CD4-positive, CD25-positive, alpha-beta regulatory T cell (primary cell): ENCODE measurements at regions not wholly inside any gene's neighbourhood (a gene's known extent, or its start where the extent isn't known, plus 50 kb on each side); places are given as distances from the start of the nearest gene placed in this dataset.
"Not testable (repeated sequence)": the region's sequence is repeated elsewhere in the genome, so short reads cannot be mapped to it uniquely, and the experiment has no call there.

ENCODE experiments used
- ATAC-seq, 2 donors: fragments of 150-1000 bp; cut with Tn5 transposase; one replicate each; pipeline ENCODE4 v1.10.0; 2021; ENCODE audit warnings: low read depth in 2 of 2, moderate number of reproducible peaks in 2 of 2, moderate library complexity in 1 of 2
- DNase-seq, 3 donors: peaks; one replicate each; pipeline versions ENCODE4 v3.0.0 to v3.0.0-alpha.2; 2012 to 2022; ENCODE audit warnings: mixed read lengths in 1 of 3
- H3K27ac ChIP-seq: one replicate; pipeline ENCODE4 v1.7.0; 2013; ENCODE audit warnings: mild to moderate bottlenecking, low read length; ENCODE audit not compliant: insufficient read depth, poor library complexity, severe bottlenecking
- H3K27me3 ChIP-seq: one replicate; pipeline ENCODE4 v1.7.0; 2013; ENCODE audit warnings: low read length; ENCODE audit not compliant: control insufficient read depth, insufficient read depth
- H3K36me3 ChIP-seq: one replicate; pipeline ENCODE4 v1.7.0; 2013; ENCODE audit warnings: mild to moderate bottlenecking, low read length, moderate library complexity; ENCODE audit not compliant: control insufficient read depth, insufficient read depth
- H3K4me1 ChIP-seq: 2 replicates; pipeline ENCODE4 v1.7.0; 2013; ENCODE audit warnings: mild to moderate bottlenecking, low read length; ENCODE audit not compliant: insufficient read depth, control insufficient read depth, poor library complexity, severe bottlenecking
- H3K4me3 ChIP-seq: one replicate; pipeline ENCODE4 v1.7.0; 2013; ENCODE audit warnings: low read depth, mild to moderate bottlenecking, low read length, moderate library complexity
- H3K9me3 ChIP-seq, 2 experiments: 1 replicate in 1 of 2; 2 replicates in 1 of 2; pipeline ENCODE4 v1.7.0; 2013; ENCODE audit warnings: low read length in 2 of 2, mild to moderate bottlenecking in 1 of 2, moderate library complexity in 1 of 2; ENCODE audit not compliant: control insufficient read depth in 2 of 2
- H3K27ac Mint-ChIP-seq, 3 donors: one replicate each; pipeline ENCODE4 v1.8.0; 2020 to 2022; ENCODE audit warnings: mild to moderate bottlenecking in 3 of 3, mixed read lengths in 3 of 3, moderate library complexity in 2 of 3
- H3K27me3 Mint-ChIP-seq: one replicate; pipeline ENCODE4 v1.8.0; 2022; ENCODE audit warnings: mild to moderate bottlenecking, mixed read lengths
- H3K36me3 Mint-ChIP-seq: one replicate; pipeline ENCODE4 v1.8.0; 2020; ENCODE audit warnings: mixed read lengths
- H3K4me1 Mint-ChIP-seq, 4 donors: one replicate each; pipeline ENCODE4 v1.8.0; 2020 to 2022; ENCODE audit warnings: mixed read lengths in 4 of 4, mild to moderate bottlenecking in 1 of 4
- H3K4me3 Mint-ChIP-seq, 4 donors: one replicate each; pipeline ENCODE4 v1.8.0; 2020 to 2022; ENCODE audit warnings: mild to moderate bottlenecking in 4 of 4, mixed read lengths in 4 of 4, moderate library complexity in 3 of 4
- H3K9me3 Mint-ChIP-seq, 7 donors: one replicate each; pipeline ENCODE4 v1.8.0; 2020 to 2022; ENCODE audit warnings: mixed read lengths in 7 of 7, mild to moderate bottlenecking in 3 of 7, moderate library complexity in 2 of 7

DNA sequence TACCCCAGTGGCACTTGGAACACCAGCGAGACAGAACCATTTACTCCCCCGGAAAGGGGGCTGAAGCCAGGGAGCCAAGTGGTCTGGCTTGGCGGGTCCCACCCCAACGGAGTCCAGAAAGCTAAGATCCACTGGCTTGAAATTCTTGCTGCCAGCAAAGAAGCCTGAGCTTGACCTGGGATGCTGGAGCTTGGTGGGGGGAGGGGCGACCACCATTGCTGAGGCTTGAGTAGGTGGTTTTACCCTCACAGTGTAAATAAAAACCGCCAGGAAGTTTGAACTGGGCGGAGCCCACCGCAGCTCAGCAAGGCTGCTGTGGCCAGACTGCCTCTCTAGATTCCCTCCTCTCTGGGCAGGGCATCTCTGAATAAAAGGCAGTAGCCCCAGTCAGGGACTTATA is 62.8 kb downstream of the RPS24 start:
- not testable (repeated sequence) for H3K9me3 ChIP-seq, ATAC-seq, DNase-seq, H3K27ac Mint-ChIP-seq, H3K4me1 Mint-ChIP-seq, H3K27me3 ChIP-seq, H3K4me1 ChIP-seq, H3K27ac ChIP-seq, H3K4me3 Mint-ChIP-seq, H3K36me3 ChIP-seq, H3K4me3 ChIP-seq, H3K36me3 Mint-ChIP-seq
- Mint-ChIP-seq H3K27me3 (peaks cover 11% of the 10 kb centered on the region), H3K9me3 (peaks cover 0 to 22% (median 6%) of the 10 kb centered on the region in 7 donors)

DNA sequence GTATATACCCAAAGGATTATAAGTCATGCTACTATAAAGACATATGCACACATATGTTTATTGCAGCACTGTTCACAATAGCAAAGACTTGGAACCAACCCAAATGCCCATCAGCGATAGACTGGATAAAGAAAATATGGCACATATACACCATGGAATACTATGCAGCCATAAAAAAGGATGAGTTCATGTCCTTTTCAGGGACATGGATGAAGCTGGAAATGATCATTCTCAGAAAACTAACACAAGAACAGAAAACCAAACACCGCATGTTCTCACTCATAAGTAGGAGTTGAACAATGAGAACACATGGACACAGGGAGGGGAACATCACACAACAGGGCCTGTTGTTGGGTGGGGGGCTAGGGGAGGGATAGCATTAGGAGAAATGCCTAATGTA is 68.9 kb downstream of the RPS24 start:
- H3K27ac Mint-ChIP-seq, H3K9me3 ChIP-seq, H3K4me3 Mint-ChIP-seq, H3K36me3 Mint-ChIP-seq, DNase-seq, H3K4me1 ChIP-seq, H3K4me1 Mint-ChIP-seq, H3K27me3 ChIP-seq, H3K4me3 ChIP-seq, H3K36me3 ChIP-seq, H3K27ac ChIP-seq, ATAC-seq, H3K27me3 Mint-ChIP-seq: not testable (repeated sequence)
- peaks cover 0 to 31% (median 6%) of the 10 kb centered on the region in 7 donors for H3K9me3 Mint-ChIP-seq

DNA sequence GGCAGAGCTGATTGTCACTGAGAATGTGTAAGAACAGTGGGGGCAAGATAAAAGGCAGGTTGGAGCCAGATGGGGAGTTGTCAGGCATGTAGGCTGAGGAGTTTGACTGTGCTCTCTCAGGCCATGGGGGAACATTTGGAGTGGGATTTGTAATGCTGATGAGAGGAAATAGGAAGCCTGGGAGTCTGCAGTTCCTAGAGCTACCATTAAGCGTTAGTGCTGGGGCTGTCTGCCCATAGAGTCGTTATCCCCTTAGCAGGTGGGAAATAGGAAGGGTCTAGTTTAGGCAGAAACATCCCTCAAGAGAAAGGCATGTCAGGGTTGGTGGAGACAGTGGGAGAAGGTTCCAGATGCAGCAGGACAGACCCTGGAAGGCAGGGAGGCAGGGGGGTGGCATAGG is 75.5 kb downstream of the RPS24 start:
- peaks cover 0 to 10% (median 4%) of the 10 kb centered on the region in 7 donors for H3K9me3 Mint-ChIP-seq
- Histone ChIP-seq H3K36me3 (no peaks in the 10 kb centered on the region), H3K4me3 (no peak overlapping the region), H3K9me3 (no peaks in the 10 kb centered on the region), H3K27ac (no peak overlapping the region), H3K27me3 (no peaks in the 10 kb centered on the region), H3K4me1 (no peaks in the 10 kb centered on the region)
- no peaks in the 10 kb centered on the region for H3K27me3 Mint-ChIP-seq
- H3K4me1 Mint-ChIP-seq = no peaks in the 10 kb centered on the region
- DNase-seq (no peak), ATAC-seq (no peak)
- no peak overlapping the region for H3K27ac Mint-ChIP-seq
- no peaks in the 10 kb centered on the region for H3K36me3 Mint-ChIP-seq
- H3K4me3 Mint-ChIP-seq = no peak overlapping the region

DNA sequence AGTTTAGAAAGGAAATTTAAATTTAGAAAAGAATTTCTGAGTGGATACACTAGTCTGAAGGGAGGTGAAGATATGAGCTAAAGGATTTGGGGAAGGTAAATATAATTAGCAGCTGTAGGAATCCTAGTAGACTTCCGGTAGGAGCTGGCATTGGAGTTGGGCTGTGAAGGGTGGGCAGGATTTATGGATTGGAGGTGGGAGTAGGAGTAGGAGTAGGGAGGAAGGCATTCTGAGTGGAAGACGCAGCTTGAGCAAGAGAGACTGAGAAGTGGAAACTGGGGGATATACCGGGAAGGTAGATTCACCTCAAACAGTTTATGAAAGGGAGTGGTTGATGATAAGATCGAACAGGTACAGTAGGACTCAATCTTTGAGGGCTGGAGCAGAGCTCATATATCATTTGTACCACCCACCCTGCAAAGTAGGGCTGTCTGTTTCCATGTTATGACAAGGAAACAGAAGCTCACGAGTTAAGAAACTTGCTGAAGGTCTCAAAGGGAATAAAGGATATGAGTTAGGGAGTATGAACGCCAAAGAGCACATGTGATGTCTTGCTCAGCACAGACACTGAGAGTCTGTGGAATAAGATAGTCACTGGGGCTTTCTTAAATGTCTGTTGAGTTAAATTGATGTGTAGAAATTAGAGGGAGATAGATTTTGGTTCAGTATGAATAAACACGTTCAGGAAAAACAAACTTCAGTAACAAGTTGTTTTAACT is 81.6 kb downstream of the RPS24 start:
- Mint-ChIP-seq H3K27me3 (no peaks in the 10 kb centered on the region), H3K4me3 (no peak overlapping the region), H3K4me1 (no peaks in the 10 kb centered on the region), H3K9me3 (peaks cover 0 to 10% (median 4%) of the 10 kb centered on the region in 7 donors), H3K27ac (no peak overlapping the region), H3K36me3 (no peaks in the 10 kb centered on the region)
- ATAC-seq (no peak), DNase-seq (no peak)
- Histone ChIP-seq H3K9me3 (no peaks in the 10 kb centered on the region), H3K4me3 (no peak overlapping the region), H3K4me1 (no peaks in the 10 kb centered on the region), H3K36me3 (no peaks in the 10 kb centered on the region), H3K27ac (no peak overlapping the region), H3K27me3 (no peaks in the 10 kb centered on the region)

DNA sequence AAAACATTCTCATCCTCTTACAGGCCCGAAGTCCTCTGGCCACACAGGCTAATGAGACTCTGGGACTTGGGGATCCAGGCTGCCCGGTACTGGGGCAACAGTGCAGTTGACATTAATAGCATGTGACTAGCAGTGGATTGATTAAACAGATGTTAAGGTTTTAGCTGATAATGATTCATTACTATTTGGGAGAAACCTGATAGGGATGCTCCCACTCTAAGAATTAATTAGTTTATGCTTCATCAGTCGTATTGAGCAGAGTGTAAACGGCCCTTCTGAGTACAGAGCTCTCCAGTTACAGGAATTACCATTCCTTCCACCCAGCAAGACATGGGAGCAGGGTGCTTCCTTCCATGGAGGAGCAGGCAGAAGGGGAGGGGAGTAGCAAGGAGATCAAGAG is 82.7 kb downstream of the RPS24 start:
- no peak for DNase-seq
- Histone ChIP-seq H3K4me1 (no peaks in the 10 kb centered on the region), H3K27ac (no peak overlapping the region), H3K4me3 (no peak overlapping the region), H3K9me3 (peaks cover 0 to 5% of the 10 kb centered on the region in 2 experiments), H3K36me3 (no peaks in the 10 kb centered on the region), H3K27me3 (no peaks in the 10 kb centered on the region)
- no peak for ATAC-seq
- H3K36me3 Mint-ChIP-seq = no peaks in the 10 kb centered on the region
- H3K27ac Mint-ChIP-seq = no peak overlapping the region
- no peaks in the 10 kb centered on the region for H3K4me1 Mint-ChIP-seq
- no peak overlapping the region for H3K4me3 Mint-ChIP-seq
- no peaks in the 10 kb centered on the region for H3K27me3 Mint-ChIP-seq
- peaks cover 0 to 15% (median 7%) of the 10 kb centered on the region in 7 donors for H3K9me3 Mint-ChIP-seq

DNA sequence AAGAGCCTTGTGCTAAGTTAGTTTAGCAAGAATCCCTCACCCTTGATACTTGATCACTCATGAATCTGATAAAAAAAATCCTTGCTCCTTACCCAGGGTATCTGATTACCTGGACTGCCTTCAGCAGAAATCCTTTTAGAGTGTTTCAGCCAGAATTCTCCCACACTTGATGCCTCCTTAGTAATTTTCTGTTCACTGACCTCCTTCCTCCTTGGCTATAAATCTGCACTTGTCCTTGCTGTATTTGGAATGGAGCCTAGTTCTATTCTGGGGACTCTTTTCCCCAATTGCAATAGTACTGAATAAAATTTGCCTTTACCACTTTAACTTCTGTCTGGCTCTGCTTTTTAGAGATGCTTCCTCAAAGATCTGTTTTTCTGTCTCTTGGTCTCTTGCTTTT is 84.9 kb downstream of the RPS24 start:
- Mint-ChIP-seq H3K4me3 (no peak overlapping the region), H3K27ac (no peak overlapping the region), H3K27me3 (peaks cover 5% of the 10 kb centered on the region), H3K36me3 (no peaks in the 10 kb centered on the region), H3K9me3 (peaks cover 0 to 33% (median 16%) of the 10 kb centered on the region in 7 donors), H3K4me1 (no peaks in the 10 kb centered on the region)
- DNase-seq (no peak), ATAC-seq (no peak)
- Histone ChIP-seq H3K4me1 (no peaks in the 10 kb centered on the region), H3K9me3 (peaks cover 18 to 19% of the 10 kb centered on the region in 2 experiments), H3K27ac (no peak overlapping the region), H3K4me3 (no peak overlapping the region), H3K27me3 (no peaks in the 10 kb centered on the region), H3K36me3 (no peaks in the 10 kb centered on the region)

DNA sequence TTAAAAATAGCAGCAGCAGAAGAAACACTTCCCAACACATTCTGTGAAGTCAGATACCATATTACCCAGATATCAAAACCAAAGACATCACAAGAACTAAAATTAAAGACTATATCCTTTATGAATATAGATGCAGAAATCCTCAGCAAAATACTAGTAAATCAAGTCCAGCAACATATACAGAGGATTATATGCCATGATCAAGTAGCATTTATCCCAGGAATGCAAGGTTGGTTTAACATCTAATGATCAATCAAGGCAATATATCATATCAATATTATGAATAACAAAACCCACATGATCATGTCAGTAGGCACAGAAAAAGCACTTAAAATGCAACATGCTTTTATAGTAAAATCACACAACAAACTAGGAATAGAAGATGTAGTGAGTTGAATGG is 88.1 kb downstream of the RPS24 start:
- Histone ChIP-seq H3K4me1 (no peaks in the 10 kb centered on the region), H3K27me3 (no peaks in the 10 kb centered on the region), H3K4me3 (no peak overlapping the region), H3K27ac (no peak overlapping the region), H3K36me3 (no peaks in the 10 kb centered on the region), H3K9me3 (peaks cover 18 to 23% of the 10 kb centered on the region in 2 experiments)
- Mint-ChIP-seq H3K36me3 (no peaks in the 10 kb centered on the region), H3K9me3 (peaks cover 0 to 37% (median 18%) of the 10 kb centered on the region in 7 donors), H3K27ac (no peak overlapping the region), H3K4me1 (no peaks in the 10 kb centered on the region), H3K4me3 (no peak overlapping the region), H3K27me3 (peaks cover 6% of the 10 kb centered on the region)
- ATAC-seq (no peak), DNase-seq (no peak)

DNA sequence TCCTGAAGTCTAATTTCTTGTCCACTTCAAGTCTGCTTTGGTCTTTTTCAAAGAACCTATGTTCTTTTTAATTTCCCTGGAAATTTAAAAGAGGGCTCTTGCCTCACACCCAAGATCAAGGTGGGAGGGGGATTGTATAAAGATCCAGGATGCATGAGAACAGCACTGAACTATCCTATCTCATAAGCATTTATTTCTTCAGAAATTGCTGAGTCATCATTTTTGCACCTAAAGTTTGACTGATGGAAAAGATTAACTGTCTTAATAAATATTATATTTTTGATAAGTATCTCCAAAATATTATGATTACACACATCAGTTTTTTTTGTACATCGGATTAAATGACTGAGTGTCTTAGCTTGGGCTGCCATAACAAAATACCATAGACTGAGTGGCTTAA is 90.5 kb downstream of the RPS24 start:
- no peaks in the 10 kb centered on the region for H3K36me3 Mint-ChIP-seq

More for the DNA sequence above, 90.5 kb downstream of the RPS24 start:
- peaks cover 6% of the 10 kb centered on the region for H3K27me3 Mint-ChIP-seq
- DNase-seq (no peak), ATAC-seq (no peak)
- H3K4me1 Mint-ChIP-seq = no peaks in the 10 kb centered on the region
- Histone ChIP-seq H3K36me3 (no peaks in the 10 kb centered on the region), H3K27ac (no peak overlapping the region), H3K9me3 (peaks cover 18 to 23% of the 10 kb centered on the region in 2 experiments), H3K4me1 (no peaks in the 10 kb centered on the region), H3K27me3 (no peaks in the 10 kb centered on the region), H3K4me3 (no peak overlapping the region)
- H3K27ac Mint-ChIP-seq = no peak overlapping the region
- no peak overlapping the region for H3K4me3 Mint-ChIP-seq
- peaks cover 0 to 37% (median 18%) of the 10 kb centered on the region in 7 donors for H3K9me3 Mint-ChIP-seq
